H1 (cell line): ENCODE measurements at regions not wholly inside any gene's neighbourhood (a gene's known extent, or its start where the extent isn't known, plus 50 kb on each side); places are given as distances from the start of the nearest gene placed in this dataset.

ENCODE experiments used
- CTCF ChIA-PET: fragments of 300-600 bp; sonication (Branson Sonifier 250); formaldehyde crosslinking; loops from one replicate; lab custom pipeline; 2021; ENCODE audit not compliant: partially characterized antibody; lab: Charles Lee
- POLR2A ChIA-PET: fragments of 300-600 bp; sonication (Branson Sonifier 250); formaldehyde crosslinking; loops from one replicate; lab custom pipeline; 2021; ENCODE audit warnings: inconsistent platforms; ENCODE audit not compliant: partially characterized antibody; lab: Charles Lee
- DNase-seq, 2 experiments: peaks; one replicate each; pipeline versions ENCODE4 v3.0.0 to v3.0.0-alpha.2; 2010 to 2022; ENCODE audit warnings: low spot score in 2 of 2, low read depth in 1 of 2, mixed read lengths in 1 of 2
- FAIRE-seq: peaks from 2 replicates; lab custom pipeline; 2011; peaks lifted over from hg19 to GRCh38; lab: Jason Lieb, UNC
- H2AFZ ChIP-seq: 2 replicates; pipeline ENCODE4 v1.8.1; 2012; ENCODE audit warnings: low read length, inconsistent platforms
- H2AK5ac ChIP-seq: 2 replicates; pipeline ENCODE4 v1.6.1; 2013; ENCODE audit warnings: low read depth, low read length
- H2BK120ac ChIP-seq: replicated peaks from 2 replicates; pipeline ENCODE3; 2013; ENCODE audit warnings: low read depth, low read length, inconsistent platforms
- H2BK12ac ChIP-seq: 2 replicates; pipeline ENCODE4 v1.6.1; 2013; ENCODE audit warnings: low read depth, low read length
- H2BK15ac ChIP-seq: 2 replicates; pipeline ENCODE4 v1.6.1; 2013; ENCODE audit warnings: low read length
- H2BK20ac ChIP-seq: 2 replicates; pipeline ENCODE4 v1.6.1; 2013; ENCODE audit warnings: low read length
- H2BK5ac ChIP-seq: 2 replicates; pipeline ENCODE4 v1.6.1; 2013; ENCODE audit warnings: low read depth, low read length
- H3K14ac ChIP-seq: 2 replicates; pipeline ENCODE4 v1.6.1; 2013; ENCODE audit warnings: inconsistent platforms; ENCODE audit not compliant: insufficient read length
- H3K18ac ChIP-seq: 2 replicates; pipeline ENCODE4 v1.6.1; 2013; ENCODE audit warnings: low read length; ENCODE audit errors: extremely low read depth
- H3K23ac ChIP-seq: 2 replicates; pipeline ENCODE4 v1.6.1; 2013; ENCODE audit warnings: inconsistent platforms; ENCODE audit not compliant: insufficient read length
- H3K23me2 ChIP-seq: 2 replicates; pipeline ENCODE4 v1.6.1; 2013; ENCODE audit warnings: low read depth, low read length
- H3K27ac ChIP-seq: 2 replicates; pipeline ENCODE4 v1.6.1; 2011; ENCODE audit warnings: low read depth, low read length, inconsistent platforms
- H3K27me3 ChIP-seq, 4 experiments: replicated peaks in 1 of 4; 1 replicate in 1 of 4; 2 replicates in 3 of 4; pipeline versions ENCODE4 v1.6.1 to v1.8.1; 2011 to 2013; ENCODE audit warnings: low read length in 3 of 4, mild to moderate bottlenecking in 3 of 4, inconsistent platforms in 2 of 4, mixed read lengths in 2 of 4, moderate library complexity in 1 of 4; ENCODE audit not compliant: control insufficient read depth in 3 of 4, insufficient read depth in 3 of 4; ENCODE audit errors: extremely low read depth in 1 of 4
- H3K36me3 ChIP-seq, 4 experiments: 2 replicates each; pipeline versions ENCODE4 v1.6.1 to v1.8.1; 2011 to 2013; ENCODE audit warnings: mild to moderate bottlenecking in 4 of 4, low read length in 3 of 4, moderate library complexity in 2 of 4, control low read depth in 1 of 4, inconsistent platforms in 1 of 4; ENCODE audit not compliant: insufficient read depth in 4 of 4, control insufficient read depth in 2 of 4
- H3K4ac ChIP-seq: replicated peaks from 2 replicates; pipeline ENCODE3; 2013; ENCODE audit warnings: low read length, low read depth, mixed read lengths, inconsistent platforms; ENCODE audit not compliant: insufficient read length
- H3K4me1 ChIP-seq, 4 experiments: replicated peaks in 1 of 4; 1 replicate in 1 of 4; 2 replicates in 3 of 4; pipeline versions ENCODE4 v1.6.1 to v1.8.1; 2011 to 2013; ENCODE audit warnings: low read length in 3 of 4, inconsistent platforms in 2 of 4, mixed read lengths in 1 of 4; ENCODE audit not compliant: insufficient read depth in 4 of 4, control insufficient read depth in 3 of 4
- H3K4me2 ChIP-seq, 2 experiments: 2 replicates each; pipeline versions ENCODE4 v1.6.1 to v1.8.1; 2011 to 2013; ENCODE audit warnings: low read depth in 2 of 2, low read length in 2 of 2, control low read depth in 1 of 2, inconsistent platforms in 1 of 2, mild to moderate bottlenecking in 1 of 2; ENCODE audit not compliant: insufficient read depth in 1 of 2
- H3K4me3 ChIP-seq, 4 experiments: fragments of 200-600, 300-600 bp in 1 of 4; sonication (generic), shearing (Covaris generic), sonication (Bioruptor Twin) in 1 of 4; 2 replicates each; pipeline versions ENCODE4 v1.5.1 to v1.8.1; 2011 to 2016; ENCODE audit warnings: low read length in 4 of 4, low read depth in 3 of 4, control low read depth in 2 of 4, inconsistent platforms in 2 of 4, mild to moderate bottlenecking in 2 of 4, mixed read lengths in 1 of 4, moderate library complexity in 1 of 4; ENCODE audit not compliant: insufficient read depth in 2 of 4; ENCODE audit errors: extremely low read depth in 1 of 4
- H3K56ac ChIP-seq: replicated peaks from 2 replicates; pipeline ENCODE3; 2013; ENCODE audit warnings: low read depth, mild to moderate bottlenecking, mixed read lengths, low read length, inconsistent platforms; ENCODE audit not compliant: insufficient read length
- H3K79me1 ChIP-seq: 2 replicates; pipeline ENCODE4 v1.6.1; 2013; ENCODE audit warnings: low read depth, low read length, control low read depth
- H3K79me2 ChIP-seq, 2 experiments: 2 replicates each; pipeline versions ENCODE4 v1.6.1 to v1.8.1; 2012 to 2013; ENCODE audit warnings: low read length in 2 of 2, mild to moderate bottlenecking in 2 of 2, inconsistent platforms in 1 of 2; ENCODE audit not compliant: insufficient read depth in 2 of 2, control insufficient read depth in 1 of 2
- H3K9ac ChIP-seq, 4 experiments: replicated peaks in 1 of 4; 1 replicate in 1 of 4; 2 replicates in 3 of 4; pipeline versions ENCODE4 v1.6.1 to v1.8.1; 2011 to 2013; ENCODE audit warnings: low read depth in 3 of 4, low read length in 3 of 4, control low read depth in 2 of 4, mild to moderate bottlenecking in 2 of 4, moderate library complexity in 2 of 4, inconsistent platforms in 1 of 4; ENCODE audit errors: extremely low read depth in 1 of 4
- H3K9me3 ChIP-seq, 2 experiments: 2 replicates each; pipeline versions ENCODE4 v1.6.1 to v1.8.1; 2012 to 2013; ENCODE audit warnings: mild to moderate bottlenecking in 2 of 2, moderate library complexity in 2 of 2, control low read depth in 1 of 2, inconsistent platforms in 1 of 2, low read depth in 1 of 2, low read length in 1 of 2, mixed read lengths in 1 of 2; ENCODE audit not compliant: insufficient read depth in 2 of 2
- H4K20me1 ChIP-seq, 2 experiments: replicated peaks in 1 of 2; 2 replicates each; pipeline versions ENCODE3 to v1.8.1; 2011 to 2013; ENCODE audit warnings: inconsistent platforms in 2 of 2, low read length in 2 of 2, mild to moderate bottlenecking in 1 of 2; ENCODE audit not compliant: insufficient read depth in 2 of 2, control insufficient read depth in 1 of 2
- H4K5ac ChIP-seq: 2 replicates; pipeline ENCODE4 v1.6.1; 2013; ENCODE audit warnings: low read length, low read depth, mixed read lengths, inconsistent platforms; ENCODE audit not compliant: insufficient read length
- H4K8ac ChIP-seq: 2 replicates; pipeline ENCODE4 v1.8.0; 2013; ENCODE audit warnings: mild to moderate bottlenecking, moderate library complexity, low read length, inconsistent platforms; ENCODE audit not compliant: insufficient read depth; ENCODE audit errors: extremely low read depth
- H4K91ac ChIP-seq: replicated peaks from 2 replicates; pipeline ENCODE3; 2013; ENCODE audit warnings: low read length, mixed read lengths, inconsistent platforms; ENCODE audit not compliant: insufficient read length
- BCL11A ChIP-seq, 2 experiments: IDR thresholded peaks; one replicate each; pipeline ENCODE4 v1.6.1; 2011; ENCODE audit warnings: low read depth in 2 of 2, low read length in 2 of 2, mild to moderate bottlenecking in 2 of 2
- E2F6 ChIP-seq: IDR thresholded peaks from 2 replicates; pipeline ENCODE4 v1.6.1; 2012; ENCODE audit warnings: inconsistent platforms
- GABPA ChIP-seq: IDR thresholded peaks from 2 replicates; pipeline ENCODE4 v1.6.1; 2011; ENCODE audit warnings: mild to moderate bottlenecking, low read length, moderate library complexity, borderline replicate concordance; ENCODE audit not compliant: insufficient read depth
- HDAC2 ChIP-seq, 2 experiments: fragments of 300-600 bp in 1 of 2; sonication (generic) in 1 of 2; IDR thresholded peaks; 2 replicates each; pipeline ENCODE4 v1.6.1; 2011 to 2012; ENCODE audit warnings: low read depth in 2 of 2, low read length in 2 of 2, mild to moderate bottlenecking in 2 of 2, moderate library complexity in 2 of 2, borderline replicate concordance in 1 of 2, inconsistent platforms in 1 of 2
- KDM1A ChIP-seq: fragments of 200-600, 300-600 bp; sonication (generic); IDR thresholded peaks from 2 replicates; pipeline ENCODE4 v1.7.1; 2016; ENCODE audit warnings: mild to moderate bottlenecking, low read length, borderline replicate concordance
- MAFK ChIP-seq: IDR thresholded peaks from 2 replicates; pipeline ENCODE4 v1.6.1; 2012; ENCODE audit warnings: low read depth, mild to moderate bottlenecking, improper control_type of control experiment, low read length
- RAD21 ChIP-seq, 2 experiments: IDR thresholded peaks in 1 of 2; conservative IDR thresholded peaks in 1 of 2; 2 replicates each; pipeline ENCODE4 v1.6.1; 2011; ENCODE audit warnings: low read depth in 2 of 2, low read length in 2 of 2, improper control_type of control experiment in 1 of 2, inconsistent platforms in 1 of 2, mild to moderate bottlenecking in 1 of 2, moderate library complexity in 1 of 2
- RBBP5 ChIP-seq: IDR thresholded peaks from 2 replicates; pipeline ENCODE4 v1.7.1; 2012; ENCODE audit warnings: low read depth, mild to moderate bottlenecking, inconsistent platforms, low read length, moderate library complexity, borderline replicate concordance
- RFX5 ChIP-seq: IDR thresholded peaks from 2 replicates; pipeline ENCODE4 v1.6.1; 2011; ENCODE audit warnings: low read depth, low read length, improper control_type of control experiment, borderline replicate concordance
- RNF2 ChIP-seq: fragments of 200-900, 300-1000 bp; sonication (generic); IDR thresholded peaks from 2 replicates; pipeline ENCODE4 v1.7.1; 2016; ENCODE audit warnings: borderline replicate concordance, low read depth, mild to moderate bottlenecking, antibody characterized with exemption, low read length; ENCODE audit not compliant: poor library complexity, severe bottlenecking; ENCODE audit errors: missing control alignments
- SIN3A ChIP-seq, 2 experiments: IDR thresholded peaks in 1 of 2; conservative IDR thresholded peaks in 1 of 2; 2 replicates each; pipeline ENCODE4 v1.6.1; 2011 to 2012; ENCODE audit warnings: low read length in 2 of 2, improper control_type of control experiment in 1 of 2, low read depth in 1 of 2, mild to moderate bottlenecking in 1 of 2
- TCF12 ChIP-seq: IDR thresholded peaks from 2 replicates; pipeline ENCODE4 v1.6.1; 2011; ENCODE audit warnings: low read depth, mild to moderate bottlenecking, low read length
- WGBS, 2 experiments: shearing (Covaris generic) in 1 of 2; methylation state at CpG; one replicate each; pipeline versions ENCODE4 v1.1.6 to v1.1.7; 2013 to 2015; ENCODE audit warnings: low lambda C conversion rate in 2 of 2, mixed read lengths in 2 of 2, inconsistent platforms in 1 of 2, low coverage in 1 of 2, missing lambda C conversion rate in 1 of 2; ENCODE audit not compliant: insufficient replicate concordance in 2 of 2, insufficient coverage in 1 of 2, insufficient read length in 1 of 2; ENCODE audit errors: extremely low coverage in 1 of 2, missing lambda C conversion rate in 1 of 2; 5-methylcytosine and 5-hydroxymethylcytosine counted together

DNA sequence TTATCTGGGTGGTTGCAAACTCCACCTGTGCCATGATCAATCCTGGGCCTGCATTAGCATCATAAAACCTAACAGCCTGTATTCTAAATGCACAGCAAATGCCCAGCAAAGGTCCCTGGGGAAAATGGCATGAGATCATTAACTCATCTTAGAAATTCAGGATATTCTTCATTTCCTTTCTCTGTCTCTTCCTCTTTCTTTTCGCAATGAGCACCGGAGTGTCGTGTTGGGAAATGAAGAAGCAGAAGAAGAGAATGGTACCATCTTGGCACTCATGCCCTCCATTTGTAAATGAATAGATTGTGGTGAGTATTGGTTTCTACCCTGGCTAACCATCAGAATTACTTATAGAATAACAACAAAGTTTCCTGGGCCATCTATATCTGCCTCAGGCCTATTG is 193.6 kb downstream of the GALC start:
- Histone ChIP-seq H2BK15ac (no peak overlapping the region), H3K79me1 (no peaks in the 10 kb centered on the region), H3K4me1 (peaks cover 0 to 7% (median 2%) of the 10 kb centered on the region in 4 experiments; a peak in 3 of 7 replicates), H3K4me2 (no peak overlapping the region), H2AK5ac (no peak overlapping the region), H4K8ac (no peak overlapping the region), H3K14ac (no peak overlapping the region), H3K56ac (no peak overlapping the region), H2BK5ac (no peak overlapping the region), H2BK120ac (no peak overlapping the region), H4K20me1 (no peaks in the 10 kb centered on the region), H3K27ac (no peak overlapping the region), H3K23ac (no peak overlapping the region), H3K9ac (no peak overlapping the region), H3K4me3 (no peak overlapping the region), H3K79me2 (no peaks in the 10 kb centered on the region), H2BK20ac (no peak overlapping the region), H4K5ac (no peak overlapping the region), H3K18ac (no peak overlapping the region), H4K91ac (no peak overlapping the region), H3K9me3 (no peaks in the 10 kb centered on the region), H3K36me3 (no peaks in the 10 kb centered on the region), H3K23me2 (no peaks in the 10 kb centered on the region), H3K4ac (no peak overlapping the region), H3K27me3 (no peaks in the 10 kb centered on the region), H2AFZ (no peak overlapping the region), H2BK12ac (no peak overlapping the region)
- CTCF ChIA-PET, result interaction anchor here (0.8 to 2.5 kb wide), 6 partner anchors 8 to 96 kb away, joined by 3 to 9 read pairs (median 5); no protein-coding TSS in a partner anchor
- no peak for FAIRE-seq
- POLR2A ChIA-PET, result no interaction called here
- 95% methylated on average over 3 of the region's 3 CpGs; no CpG with 5 or more reads in 1 of the 2 experiments for WGBS, 2 experiments
- no peak for DNase-seq
- no peak for TF ChIP-seq HDAC2 (IDR thresholded peaks at IDR 0.05; ENCODE audit: borderline replicate concordance in 1 of 2, low read depth in 2 of 2, low read length in 2 of 2)
- no peak for TF ChIP-seq TCF12
- TF ChIP-seq RAD21 (IDR thresholded peaks at IDR 0.05 in 1 of 2, conservative IDR thresholded peaks at IDR 0.05 in 1 of 2; ENCODE audit: low read depth in 2 of 2, low read length in 2 of 2), result no peak
- no peak for TF ChIP-seq SIN3A (conservative IDR thresholded peaks at IDR 0.05 in 1 of 2, IDR thresholded peaks at IDR 0.05 in 1 of 2; ENCODE audit: low read depth in 1 of 2, low read length in 2 of 2)
- TF ChIP-seq RBBP5, result no peak
- TF ChIP-seq BCL11A (IDR thresholded peaks at IDR 0.05; ENCODE audit: low read depth in 2 of 2, low read length in 2 of 2), result no peak
- no peak for TF ChIP-seq E2F6
- no peak for TF ChIP-seq GABPA
- no peak for TF ChIP-seq MAFK
- TF ChIP-seq RNF2, result no peak
- TF ChIP-seq KDM1A, result no peak
- no peak for TF ChIP-seq RFX5
